HepG2 (cell line): ENCODE measurements at regions not wholly inside any gene's neighbourhood (a gene's known extent, or its start where the extent isn't known, plus 50 kb on each side); places are given as distances from the start of the nearest gene placed in this dataset.

Experiments
- ATAC-seq: fragments of 200-7000 bp; cut with Tn5 transposase; 3 replicates; pipeline ENCODE4 v1.9.1; 2020; ENCODE audit warnings: mild to moderate bottlenecking, moderate library complexity
- BruUV-seq: library from RNA; stranded (reverse); fragments of 400-500 nt; replicated peaks from 2 replicates; lab custom pipeline; 2021; lab: Mats Ljungman, UMichigan
- CTCF ChIA-PET: fragments of 300-600 bp; formaldehyde crosslinking; extraction: SDS; loops from one replicate; lab custom pipeline; 2021; ENCODE audit warnings: low total read pairs, inconsistent platforms, low intra/inter-chr PET ratio; lab: Yijun Ruan, JAX
- POLR2A ChIA-PET: fragments of 350-600 bp; sonication (Branson Sonifier 250); formaldehyde crosslinking; loops from one replicate; lab custom pipeline; 2020; ENCODE audit warnings: antibody characterized with exemption, inconsistent platforms; lab: Yijun Ruan, JAX
- DNase-seq: peaks from one replicate; pipeline ENCODE4 v3.0.0-alpha.2; 2015; ENCODE audit warnings: low spot score
- FAIRE-seq: peaks from 3 replicates; lab custom pipeline; 2011; peaks lifted over from hg19 to GRCh38; lab: Jason Lieb, UNC
- H2AFZ ChIP-seq: one replicate; pipeline ENCODE4 v1.6.1; 2011; ENCODE audit warnings: low read length, inconsistent platforms
- H3K27ac ChIP-seq: fragments of 300-600 bp; 3 replicates; pipeline ENCODE4 v1.8.0; 2011; ENCODE audit warnings: mixed run types, mild to moderate bottlenecking, mixed read lengths, low read length, inconsistent platforms; ENCODE audit not compliant: insufficient read depth; ENCODE audit errors: extremely low read length
- H3K27me3 ChIP-seq, 2 experiments: fragments of 200-600 bp in 1 of 2; 2 replicates in 1 of 2; 3 replicates in 1 of 2; pipeline versions ENCODE4 v1.6.0 to v1.8.0; 2011; ENCODE audit warnings: low read length in 2 of 2, mild to moderate bottlenecking in 2 of 2, moderate library complexity in 2 of 2, inconsistent platforms in 1 of 2; ENCODE audit not compliant: insufficient read depth in 2 of 2, control insufficient read depth in 1 of 2
- H3K36me3 ChIP-seq, 2 experiments: fragments of 200-600 bp in 1 of 2; replicated peaks in 1 of 2; 2 replicates in 1 of 2; 3 replicates in 1 of 2; pipeline versions ENCODE4 v1.5.1 to v1.8.0; 2011; ENCODE audit warnings: low read length in 2 of 2, inconsistent platforms in 1 of 2; ENCODE audit not compliant: insufficient read depth in 2 of 2, control insufficient read depth in 1 of 2
- H3K4me1 ChIP-seq: 2 replicates; pipeline ENCODE4 v1.5.1; 2012; ENCODE audit warnings: low read length, inconsistent platforms; ENCODE audit not compliant: insufficient read depth
- H3K4me2 ChIP-seq: 2 replicates; pipeline ENCODE4 v1.6.0; 2011; ENCODE audit warnings: low read depth, low read length, inconsistent platforms
- H3K4me3 ChIP-seq, 3 experiments: fragments of 200-600 bp in 1 of 3; sonication (generic), shearing (Covaris generic) in 1 of 3; replicated peaks in 1 of 3; 2 replicates each; pipeline ENCODE4 v1.5.1; 2011 to 2016; ENCODE audit warnings: low read length in 3 of 3, inconsistent platforms in 2 of 3, low read depth in 2 of 3, mild to moderate bottlenecking in 2 of 3, control low read depth in 1 of 3, mixed read lengths in 1 of 3; ENCODE audit not compliant: insufficient read depth in 1 of 3
- H3K79me2 ChIP-seq: one replicate; pipeline ENCODE4 v1.6.1; 2011; ENCODE audit warnings: low read length, inconsistent platforms; ENCODE audit not compliant: insufficient read depth
- H3K9ac ChIP-seq: 2 replicates; pipeline ENCODE4 v1.6.0; 2011; ENCODE audit warnings: mild to moderate bottlenecking, low read depth, low read length, inconsistent platforms; ENCODE audit not compliant: insufficient read depth
- H3K9me3 ChIP-seq: 2 replicates; pipeline ENCODE4 v1.5.1; 2012; ENCODE audit warnings: mild to moderate bottlenecking, low read length
- H4K20me1 ChIP-seq: 2 replicates; pipeline ENCODE4 v1.6.0; 2011; ENCODE audit warnings: inconsistent platforms, mild to moderate bottlenecking, low read length, moderate library complexity; ENCODE audit not compliant: insufficient read depth
- ETV5 ChIP-seq: IDR thresholded peaks from 2 replicates; pipeline ENCODE4 v1.6.1; 2018; ENCODE audit warnings: missing biosample characterization, missing genetic modification reagents, inconsistent platforms, borderline replicate concordance
- FOXO4 ChIP-seq: sonication (generic); formaldehyde crosslinking; conservative IDR thresholded peaks from 2 replicates; pipeline ENCODE4 v1.8.1; 2023; ENCODE audit warnings: missing genetic modification reagents
- HMGXB3 ChIP-seq: sonication (generic); formaldehyde crosslinking; IDR thresholded peaks from 2 replicates; pipeline ENCODE4 v1.4.0; 2020; ENCODE audit warnings: missing genetic modification reagents, borderline replicate concordance
- KLF16 ChIP-seq, 2 experiments: sonication (generic) in 1 of 2; formaldehyde crosslinking in 1 of 2; IDR thresholded peaks; 2 replicates each; pipeline versions ENCODE4 v1.6.1 to v1.8.0; 2016 to 2023; ENCODE audit warnings: missing genetic modification reagents in 2 of 2, missing compliant biosample characterization in 1 of 2
- RNF2 ChIP-seq: fragments of 450-650 bp; conservative IDR thresholded peaks from 2 replicates; pipeline ENCODE4 v1.6.1; 2016; ENCODE audit warnings: low read depth
- SRY ChIP-seq: sonication (generic); formaldehyde crosslinking; IDR thresholded peaks from 2 replicates; pipeline ENCODE4 v1.8.0; 2022; ENCODE audit warnings: mild to moderate bottlenecking, missing genetic modification reagents
- TBX2 ChIP-seq: sonication (generic); formaldehyde crosslinking; IDR thresholded peaks from 2 replicates; pipeline ENCODE4 v1.5.0; 2020; ENCODE audit warnings: missing genetic modification reagents, mild to moderate bottlenecking, borderline replicate concordance
- TIGD3 ChIP-seq: sonication (generic); formaldehyde crosslinking; IDR thresholded peaks from 2 replicates; pipeline ENCODE4 v1.5.1; 2020; ENCODE audit warnings: mild to moderate bottlenecking, missing genetic modification reagents, borderline replicate concordance
- ZNF460 ChIP-seq: sonication (generic); formaldehyde crosslinking; IDR thresholded peaks from 2 replicates; pipeline ENCODE4 v1.5.1; 2020; ENCODE audit warnings: missing genetic modification reagents, mild to moderate bottlenecking, borderline replicate concordance
- ZNF678 ChIP-seq: sonication (generic); formaldehyde crosslinking; IDR thresholded peaks from 2 replicates; pipeline ENCODE4 v1.4.0; 2020; ENCODE audit warnings: mild to moderate bottlenecking, missing genetic modification reagents
- ZNF773 ChIP-seq: sonication (generic); formaldehyde crosslinking; IDR thresholded peaks from 2 replicates; pipeline ENCODE4 v1.4.0; 2020; ENCODE audit warnings: missing genetic modification reagents, borderline replicate concordance
- ZNF776 ChIP-seq: sonication (generic); formaldehyde crosslinking; IDR thresholded peaks from 2 replicates; pipeline ENCODE4 v1.4.0; 2020; ENCODE audit warnings: mild to moderate bottlenecking, missing genetic modification reagents
- WGBS: methylation state at CpG from one replicate; pipeline ENCODE4 v1.1.6; 2017; ENCODE audit warnings: low lambda C conversion rate; 5-methylcytosine and 5-hydroxymethylcytosine counted together
- in situ Hi-C: cut with HindIII; loops from 2 replicates; pipeline ENCODE4 v1.10.0; 2017; ENCODE audit warnings: low pct_unique_long_range_greater_than_20kb; ENCODE audit not compliant: extremely low pct_ligation_motif_present
- intact Hi-C: fragments of 100-400 bp; cut with micrococcal nuclease; formaldehyde crosslinking; loops from one replicate; pipeline ENCODE4 v1.10.0; 2022; ENCODE audit not compliant: unreplicated experiment

- Histone ChIP-seq H3K4me2 (no peak overlapping the region), H2AFZ (no peak overlapping the region), H3K27ac (no peak overlapping the region), H3K79me2 (no peaks in the 10 kb centered on the region), H3K4me3 (no peak overlapping the region), H3K36me3 (no peaks in the 10 kb centered on the region), H3K4me1 (no peaks in the 10 kb centered on the region), H4K20me1 (no peaks in the 10 kb centered on the region), H3K27me3 (peaks cover 2 to 5% of the 10 kb centered on the region in 2 experiments; a peak in 1 of 5 replicates), H3K9me3 (no peaks in the 10 kb centered on the region), H3K9ac (no peak overlapping the region)
- in situ Hi-C loops: no loop called here
- BruUV-seq: no TSS peak
- ATAC-seq: no peak
- intact Hi-C loops: no loop called here
- no peak for DNase-seq
- WGBS: 41% methylated on average over 4 of the region's 4 CpGs
- FAIRE-seq: no peak
- ChIA-PET POLR2A (no interaction called here), CTCF (no interaction called here)
- no peak for TF ChIP-seq TBX2 (CRISPR knock-in tag)
- TF ChIP-seq ZNF460 (CRISPR knock-in tag): no peak
- TF ChIP-seq RNF2: no peak
Measured at GRCh38 chr2:182554950-182555349, 128.1 kb upstream of the PDE1A start.

GRCh38 chr2:182558564-182558963 lies 131.7 kb upstream of the PDE1A start:
- H2AFZ ChIP-seq: no peak overlapping the region
- DNase-seq (no peak), FAIRE-seq (no peak), ATAC-seq (no peak)
- no peaks in the 10 kb centered on the region for H4K20me1 ChIP-seq
- BruUV-seq: no TSS peak
- H3K27me3 ChIP-seq: no peaks in the 10 kb centered on the region
- no peaks in the 10 kb centered on the region for H3K4me1 ChIP-seq
- ChIA-PET CTCF (no interaction called here), POLR2A (no interaction called here)
- in situ Hi-C loops (no loop called here), intact Hi-C loops (no loop called here)
- WGBS: 3% methylated on average over 1 of the region's 1 CpG
- no peaks in the 10 kb centered on the region for H3K9me3 ChIP-seq
- no peaks in the 10 kb centered on the region for H3K79me2 ChIP-seq
- H3K9ac ChIP-seq: no peak overlapping the region
- H3K4me3 ChIP-seq: no peak overlapping the region
- H3K36me3 ChIP-seq: no peaks in the 10 kb centered on the region
- no peak overlapping the region for H3K4me2 ChIP-seq
- no peak overlapping the region for H3K27ac ChIP-seq
- no peak for TF ChIP-seq TIGD3 (CRISPR knock-in tag)
- no peak for TF ChIP-seq SRY (CRISPR knock-in tag)
- TF ChIP-seq ZNF776 (CRISPR knock-in tag): no peak
- TF ChIP-seq FOXO4 (CRISPR knock-in tag): no peak
- no peak for TF ChIP-seq KLF16 (CRISPR knock-in tag; IDR thresholded peaks at IDR 0.05)
- TF ChIP-seq ZNF773 (CRISPR knock-in tag): no peak
- no peak for TF ChIP-seq HMGXB3
- TF ChIP-seq ZNF678 (CRISPR knock-in tag): no peak
- no peak for TF ChIP-seq ETV5 (CRISPR knock-in tag)
- TF ChIP-seq RNF2: no peak
